HG03460 (cell line): ENCODE measurements at regions not wholly inside any gene's neighbourhood (a gene's known extent, or its start where the extent isn't known, plus 50 kb on each side); places are given as distances from the start of the nearest gene placed in this dataset.
"Not testable (repeated sequence)": the region's sequence is repeated elsewhere in the genome, so short reads cannot be mapped to it uniquely, and the experiment has no call there.

ENCODE experiments used
- ATAC-seq: cut with Tn5 transposase; IDR thresholded peaks from one replicate; pipeline ENCODE4 v1.9.1; 2021; ENCODE audit not compliant: unreplicated experiment

GRCh38 chr14:84074626-84075025 lies 1455.3 kb upstream of the FLRT2 start:
- ATAC-seq, result no peak

GRCh38 chr14:84080944-84081343 lies 1449.0 kb upstream of the FLRT2 start:
- ATAC-seq, result no peak

DNA sequence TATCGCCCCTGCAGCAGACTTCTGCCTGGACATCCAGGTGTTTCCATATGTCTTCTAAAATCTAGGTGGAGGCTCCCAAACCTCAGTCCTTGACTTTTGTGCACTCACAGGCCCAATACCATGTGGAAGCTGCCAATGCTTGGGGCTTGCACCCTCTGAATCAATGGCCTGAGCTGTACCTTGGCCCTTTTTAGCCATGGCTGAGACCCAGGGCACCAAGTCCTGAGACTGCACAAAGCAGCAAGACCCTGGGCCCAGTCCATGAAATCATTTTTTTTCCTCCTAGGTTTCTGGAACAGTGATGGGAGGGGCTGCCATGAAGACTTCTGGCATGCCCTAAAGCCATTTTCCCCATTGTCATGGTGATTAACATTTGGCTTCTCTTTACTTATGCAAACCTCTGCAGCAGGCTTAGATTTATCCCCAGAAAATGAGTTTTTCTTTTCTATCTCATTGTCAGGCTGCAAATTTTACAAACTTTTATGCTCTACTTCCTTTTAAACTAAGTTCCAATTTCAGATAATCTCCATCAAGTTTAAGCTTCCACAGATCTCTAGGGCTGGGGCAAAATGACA lies 1445.8 kb upstream of the FLRT2 start:
- ATAC-seq, result no peak

DNA sequence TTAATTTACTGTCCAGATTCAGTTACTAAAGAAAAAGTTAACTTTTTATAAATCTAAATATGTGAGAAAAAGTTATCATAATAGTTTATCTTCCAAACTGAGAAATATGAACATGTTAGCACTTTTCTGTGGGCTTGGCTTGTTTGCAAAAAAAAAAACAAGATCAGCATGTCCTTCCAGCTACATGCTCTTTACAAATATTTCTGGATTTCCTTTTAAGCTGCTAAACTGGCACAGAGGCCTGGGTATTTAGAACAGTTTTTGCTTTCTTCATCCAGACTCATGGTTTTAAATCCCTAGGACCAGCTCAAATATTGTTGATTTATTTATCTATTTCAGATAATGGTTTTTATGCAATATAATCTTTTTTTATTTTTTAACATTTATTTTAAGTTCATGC lies 1444.5 kb upstream of the FLRT2 start:
- ATAC-seq, result no peak

- no peak for ATAC-seq
Measured at GRCh38 chr14:84086714-84087113, 1443.2 kb upstream of the FLRT2 start.

DNA sequence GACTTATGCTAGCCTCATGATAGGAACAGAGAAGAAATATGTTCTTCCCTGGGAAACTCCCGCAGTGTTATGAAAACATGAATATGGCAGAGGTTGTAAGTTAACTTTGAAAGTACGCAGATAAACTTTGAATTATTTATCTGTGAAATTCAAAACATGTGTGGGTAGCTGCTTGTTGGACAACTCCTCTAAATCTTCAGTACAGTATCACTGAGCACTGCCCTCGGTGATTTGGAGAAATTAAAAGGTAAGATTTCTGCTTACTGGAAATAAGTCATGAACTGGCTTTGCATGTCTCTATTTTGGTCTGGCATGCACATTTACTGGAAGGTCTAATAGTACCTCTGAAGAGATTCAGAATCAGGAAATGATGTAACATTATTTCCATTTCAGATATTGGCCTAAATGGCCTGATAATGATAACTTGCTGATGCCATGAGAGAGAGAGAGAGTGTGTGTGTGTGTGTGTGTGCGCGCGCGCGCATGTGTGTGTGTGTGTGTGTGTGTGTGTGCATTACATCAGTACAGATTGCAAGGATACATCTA lies 1441.9 kb upstream of the FLRT2 start:
- ATAC-seq, result no peak

DNA sequence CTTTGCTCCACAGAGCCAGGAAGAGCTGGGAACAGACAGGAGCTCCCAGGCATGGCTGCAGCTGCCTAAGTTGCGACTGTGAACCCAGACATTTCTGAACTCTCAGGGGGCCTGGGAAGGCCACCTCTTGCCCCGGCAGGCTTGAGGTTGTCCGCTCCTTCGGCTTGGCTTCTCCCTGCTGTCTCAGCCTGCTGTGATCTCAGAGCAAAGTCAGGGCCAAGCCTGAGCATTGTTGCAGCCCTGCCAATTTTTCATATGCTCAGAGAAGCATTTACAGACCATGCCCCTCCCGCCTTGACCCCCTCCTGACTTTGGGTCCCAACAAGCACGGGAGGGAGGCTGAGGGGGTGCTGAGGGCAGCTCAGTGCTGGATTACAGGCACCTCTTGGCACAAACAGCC lies 1439.1 kb upstream of the FLRT2 start:
- ATAC-seq, result no peak

DNA sequence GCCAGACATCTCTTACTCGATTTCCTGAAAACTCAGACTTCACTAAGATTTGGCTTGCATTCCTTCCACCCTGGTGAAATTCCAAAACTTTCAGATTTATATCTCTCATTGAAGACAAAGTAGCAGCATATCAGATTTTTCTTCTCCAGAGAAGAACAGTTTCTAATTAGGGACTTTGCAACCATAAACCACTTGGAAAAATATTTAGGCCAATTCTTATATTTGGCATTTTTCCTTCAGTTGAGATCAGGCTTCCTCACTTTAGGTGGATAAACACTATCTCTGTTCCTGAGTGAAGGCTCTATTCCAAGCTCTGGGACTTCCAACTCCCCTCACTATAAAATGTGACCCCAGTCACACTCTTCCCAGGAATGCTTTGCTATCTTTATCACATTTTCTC lies 1434.3 kb upstream of the FLRT2 start:
- ATAC-seq, result no peak

DNA sequence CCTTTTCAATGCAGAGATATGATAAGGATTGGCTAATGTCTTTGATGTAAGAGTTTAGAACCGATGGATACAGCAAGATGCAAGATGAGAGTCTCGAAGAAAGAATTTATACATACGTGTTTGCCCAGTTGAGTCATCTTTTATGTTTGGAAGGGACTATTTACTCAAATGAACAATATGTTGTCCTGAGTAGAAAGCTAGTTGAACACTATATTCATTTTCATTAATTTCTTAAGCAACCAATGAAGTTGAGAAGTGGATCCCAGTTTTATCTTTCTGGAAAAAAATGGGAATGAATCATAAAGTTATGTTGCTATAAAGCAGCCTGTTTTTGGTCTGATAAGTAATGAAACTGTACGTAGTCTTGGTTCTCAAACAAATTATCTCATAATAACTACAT lies 1431.7 kb upstream of the FLRT2 start:
- ATAC-seq, result no peak

DNA sequence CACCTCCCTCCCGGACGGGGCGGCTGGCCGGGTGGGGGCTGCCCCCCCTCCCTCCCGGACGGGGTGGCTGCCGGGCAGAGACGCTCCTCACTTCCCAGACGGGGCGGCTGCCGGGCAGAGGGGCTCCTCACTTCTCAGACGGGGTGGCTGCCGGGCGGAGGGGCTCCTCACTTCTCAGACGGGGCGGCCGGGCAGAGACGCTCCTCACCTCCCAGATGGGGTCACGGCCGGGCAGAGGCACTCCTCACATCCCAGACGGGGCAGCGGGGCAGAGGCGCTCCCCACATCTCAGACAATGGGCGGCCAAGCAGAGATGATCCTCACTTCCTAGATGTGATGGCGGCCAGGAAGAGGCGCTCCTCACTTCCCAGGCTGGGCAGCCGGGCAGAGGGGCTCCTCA lies 1430.4 kb upstream of the FLRT2 start:
- not testable (repeated sequence) for ATAC-seq

DNA sequence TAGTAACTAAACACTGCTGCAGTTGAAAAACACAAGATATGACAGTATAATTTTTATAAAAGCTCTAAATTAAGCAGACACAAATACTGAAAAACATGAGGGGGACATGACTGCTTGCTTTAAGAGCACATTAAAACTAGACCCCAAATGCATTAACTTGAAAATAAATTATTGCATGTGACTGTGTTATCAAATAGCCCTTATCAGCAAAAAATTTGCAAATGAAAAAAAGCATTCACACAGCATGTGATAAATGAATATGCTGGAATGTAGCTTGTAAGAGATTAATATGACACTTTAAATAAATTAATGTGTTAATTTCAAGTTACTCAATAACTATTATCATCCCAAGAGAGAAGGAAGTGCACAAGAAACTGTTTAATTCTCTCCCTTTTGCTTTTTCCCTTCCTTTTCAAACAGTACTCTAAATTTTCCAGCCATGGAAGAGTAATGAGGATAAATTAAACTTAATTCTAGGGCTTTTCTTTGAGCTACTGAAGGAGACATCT lies 1422.1 kb upstream of the FLRT2 start:
- ATAC-seq, result no peak

DNA sequence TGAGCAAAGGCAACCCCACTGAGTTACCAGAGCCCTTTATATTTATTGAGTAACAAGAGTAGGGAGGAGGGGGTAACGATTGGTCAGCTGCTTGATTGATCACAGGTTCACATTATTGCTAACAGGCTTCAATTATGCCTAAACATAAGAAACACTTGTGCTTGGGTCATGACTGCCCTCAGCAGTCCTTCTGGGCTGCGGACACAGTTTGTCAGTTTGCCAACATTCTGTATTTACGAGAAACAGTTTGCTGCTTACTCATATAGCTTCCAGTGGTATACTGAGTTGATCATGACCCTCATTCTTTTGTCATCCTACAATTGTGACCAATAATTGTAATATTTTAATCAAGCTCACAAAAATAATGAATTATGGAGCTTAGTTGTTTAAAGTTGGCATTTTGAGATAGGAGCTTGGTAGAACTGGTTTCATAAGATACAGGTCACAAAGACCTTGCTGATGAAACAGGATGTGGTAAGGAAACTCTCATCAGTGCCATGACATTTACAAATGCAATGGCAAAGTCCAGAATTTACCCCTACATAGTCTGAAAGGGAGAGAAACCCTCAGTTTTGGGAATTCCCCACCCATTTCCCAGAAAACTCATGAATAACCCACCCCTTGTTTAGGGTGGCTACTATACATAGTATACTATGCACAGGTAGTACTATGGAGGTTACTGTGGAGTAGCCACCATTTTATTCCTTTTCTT lies 1421.0 kb upstream of the FLRT2 start:
- ATAC-seq, result no peak

DNA sequence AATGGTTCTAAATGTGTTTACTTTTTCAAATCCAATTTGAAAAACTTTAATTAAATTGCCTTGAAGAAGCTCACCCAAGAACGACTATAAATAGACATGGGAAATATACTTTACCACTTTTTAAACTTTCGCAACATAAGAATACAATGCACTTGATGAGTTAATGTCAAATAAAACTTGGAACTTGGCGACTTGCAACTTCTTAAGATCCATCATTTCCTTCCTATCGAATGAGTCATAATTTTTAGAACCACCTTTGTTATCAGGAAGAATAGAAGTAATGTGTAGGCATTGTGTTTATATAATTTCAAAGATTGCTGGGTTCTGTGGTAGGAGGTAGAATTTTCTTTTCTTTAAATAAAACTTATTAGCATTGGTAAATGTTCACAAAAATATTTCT lies 1417.4 kb upstream of the FLRT2 start:
- ATAC-seq, result no peak

- no peak for ATAC-seq
Measured at GRCh38 chr14:84125676-84126075, 1404.3 kb upstream of the FLRT2 start.

DNA sequence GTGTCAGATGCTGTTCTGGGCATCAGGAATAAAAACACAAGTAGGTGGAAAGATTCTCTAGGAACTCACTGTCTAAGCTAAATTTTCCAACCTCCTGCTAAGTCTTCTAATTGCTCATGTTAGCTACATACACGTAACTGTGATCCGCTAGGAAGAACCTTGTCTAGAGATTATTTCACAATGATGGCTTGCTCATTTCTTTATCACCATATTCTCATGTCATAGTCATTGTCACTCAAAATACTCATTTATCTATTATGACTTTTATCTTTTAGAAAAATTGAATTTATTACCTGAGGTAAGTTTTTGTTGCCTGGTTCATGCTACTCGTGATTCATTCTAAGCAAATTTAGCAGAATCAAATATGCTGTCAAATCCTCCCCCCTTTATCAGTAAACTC lies 1402.4 kb upstream of the FLRT2 start:
- ATAC-seq, result no peak

DNA sequence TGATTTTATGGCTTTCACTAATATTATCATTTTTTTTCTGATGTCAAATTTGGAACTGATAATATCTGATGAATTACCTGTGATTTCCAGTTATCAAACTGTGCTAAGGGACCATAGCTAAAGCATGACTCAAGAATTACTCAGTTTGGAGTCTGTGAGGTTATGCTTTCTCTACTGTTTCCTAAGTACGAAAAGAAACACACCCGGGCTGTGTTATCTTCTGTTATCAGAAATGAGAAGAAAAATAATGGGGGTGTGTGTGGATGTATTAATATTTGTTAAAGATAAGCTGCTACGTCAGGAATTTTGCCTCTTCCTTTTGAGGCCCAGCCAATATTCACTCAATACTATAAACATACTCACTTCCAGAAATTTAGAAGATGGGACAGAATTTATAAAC lies 1401.9 kb upstream of the FLRT2 start:
- ATAC-seq, result no peak

DNA sequence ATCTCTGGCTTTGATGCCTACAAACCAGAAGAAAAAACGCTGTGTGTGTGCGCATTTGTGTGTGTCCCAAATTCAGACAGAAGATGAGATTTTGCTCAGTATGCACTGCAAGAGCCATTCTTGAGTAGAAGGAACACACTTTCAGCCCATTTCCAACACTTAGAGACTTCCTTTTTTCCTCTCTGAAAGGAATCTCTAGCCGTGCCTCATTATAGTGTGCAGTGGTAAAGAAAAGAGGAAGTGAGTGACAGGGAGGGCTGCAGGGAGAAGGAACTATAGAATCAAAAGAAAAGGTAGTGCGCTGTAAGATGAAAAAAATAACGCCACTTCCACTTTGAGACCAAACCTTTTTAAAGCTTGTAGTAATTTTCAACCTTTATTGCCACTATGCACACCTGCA lies 1400.9 kb upstream of the FLRT2 start:
- ATAC-seq, result no peak

- ATAC-seq, result no peak
Measured at GRCh38 chr14:84129941-84130340, 1400.0 kb upstream of the FLRT2 start.

DNA sequence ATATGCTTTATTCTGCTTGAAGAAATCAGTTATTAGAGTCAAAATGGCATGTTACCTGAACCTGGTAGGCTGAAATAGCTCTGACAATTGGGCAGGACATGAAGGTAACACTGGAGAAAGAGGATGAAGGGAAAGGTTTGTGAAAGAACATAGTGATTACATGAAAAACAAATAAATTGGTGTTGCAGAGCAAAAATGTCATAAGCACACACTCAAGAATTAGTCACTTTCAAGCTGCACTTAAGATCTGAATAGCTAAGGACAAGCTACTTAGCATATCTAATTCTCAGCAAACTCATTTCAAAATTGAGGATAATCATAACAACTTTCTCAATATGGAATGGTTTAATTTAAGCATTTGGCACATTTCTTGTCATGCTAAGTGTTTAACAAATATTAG lies 1398.0 kb upstream of the FLRT2 start:
- ATAC-seq, result no peak

GRCh38 chr14:84144166-84144565 lies 1385.8 kb upstream of the FLRT2 start:
- ATAC-seq, result no peak

- ATAC-seq, result no peak
Measured at GRCh38 chr14:84152452-84152851, 1377.5 kb upstream of the FLRT2 start.

GRCh38 chr14:84162633-84163032 lies 1367.3 kb upstream of the FLRT2 start:
- ATAC-seq, result no peak

- no peak for ATAC-seq
Measured at GRCh38 chr14:84167026-84167425, 1362.9 kb upstream of the FLRT2 start.
